Colon (tissue), 2 donors: ENCODE measurements at regions not wholly inside any gene's neighbourhood (a gene's known extent, or its start where the extent isn't known, plus 50 kb on each side); places are given as distances from the start of the nearest gene placed in this dataset.
"Not testable (repeated sequence)": the region's sequence is repeated elsewhere in the genome, so short reads cannot be mapped to it uniquely, and the experiment has no call there.

Source experiments
- FAIRE-seq: peaks from 2 replicates; lab custom pipeline; 2012; peaks lifted over from hg19 to GRCh38; lab: Jason Lieb, UNC
- donor health status: control.
- donor health status: control.

DNA sequence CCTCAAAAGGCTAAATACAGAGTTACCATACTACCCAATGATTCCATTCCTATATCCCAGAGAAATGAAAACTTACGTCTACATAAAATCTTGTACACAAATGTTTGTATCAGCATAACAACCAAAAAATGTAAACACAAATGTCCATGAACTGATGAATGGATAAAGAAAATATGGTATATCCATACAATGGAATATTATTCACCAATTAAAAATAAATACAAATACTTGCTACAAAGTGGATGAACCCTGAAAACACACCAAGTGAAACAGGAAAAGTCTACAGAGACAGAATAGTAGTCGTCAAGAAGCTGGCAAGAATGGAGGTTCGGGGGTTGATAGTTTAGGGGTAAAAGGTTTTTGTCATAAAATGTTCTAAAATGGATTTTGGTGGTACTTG is 54.0 kb upstream of the ANKRD28 start:
- FAIRE-seq, result no peak

DNA sequence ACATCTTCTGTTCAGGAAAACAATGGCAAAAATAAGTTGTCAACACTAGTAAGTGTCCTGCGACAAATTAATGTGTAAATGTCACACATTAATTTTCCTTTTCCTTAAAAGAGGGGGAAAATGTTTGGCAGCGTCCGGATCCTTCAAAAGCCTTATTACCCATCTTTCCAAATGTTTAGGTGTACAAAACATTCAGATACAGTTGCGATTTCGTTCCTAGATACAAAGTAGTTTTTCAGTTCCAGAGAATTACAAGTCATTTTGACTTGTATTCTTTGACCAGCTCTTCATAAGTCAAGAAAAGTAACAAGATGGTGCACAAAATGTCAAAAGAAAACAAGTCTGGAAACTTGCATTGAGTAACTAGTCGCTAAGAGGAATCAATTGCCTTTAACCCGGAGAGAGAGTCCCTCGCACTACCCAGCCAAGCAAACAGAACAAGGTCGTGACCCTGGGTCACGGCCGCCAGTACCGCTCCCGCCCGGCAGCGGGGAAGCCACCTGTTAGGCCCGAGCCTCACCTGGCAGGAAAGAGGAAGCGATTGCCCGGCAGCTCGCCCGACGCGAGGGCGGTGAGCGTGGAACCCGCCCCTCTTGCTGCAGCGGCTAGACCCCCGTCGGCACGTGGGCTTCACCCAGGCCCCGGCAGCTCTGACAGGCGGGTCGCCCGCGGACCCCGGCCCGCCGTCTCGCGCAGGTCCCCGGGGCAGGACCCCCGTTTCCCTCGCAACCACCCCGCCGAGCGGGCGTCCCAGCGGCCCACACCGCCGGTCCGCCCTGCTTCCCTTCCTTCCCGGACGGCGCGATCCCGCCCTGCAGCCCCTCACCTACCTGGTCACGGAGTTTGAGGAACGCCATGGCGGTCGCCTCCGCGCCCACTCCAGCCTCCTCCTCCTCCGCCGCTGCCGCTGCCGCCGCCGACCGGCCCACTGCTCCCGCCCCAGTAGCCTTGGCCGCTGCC is 61.0 kb upstream of the ANKRD28 start:
- FAIRE-seq, result no peak

DNA sequence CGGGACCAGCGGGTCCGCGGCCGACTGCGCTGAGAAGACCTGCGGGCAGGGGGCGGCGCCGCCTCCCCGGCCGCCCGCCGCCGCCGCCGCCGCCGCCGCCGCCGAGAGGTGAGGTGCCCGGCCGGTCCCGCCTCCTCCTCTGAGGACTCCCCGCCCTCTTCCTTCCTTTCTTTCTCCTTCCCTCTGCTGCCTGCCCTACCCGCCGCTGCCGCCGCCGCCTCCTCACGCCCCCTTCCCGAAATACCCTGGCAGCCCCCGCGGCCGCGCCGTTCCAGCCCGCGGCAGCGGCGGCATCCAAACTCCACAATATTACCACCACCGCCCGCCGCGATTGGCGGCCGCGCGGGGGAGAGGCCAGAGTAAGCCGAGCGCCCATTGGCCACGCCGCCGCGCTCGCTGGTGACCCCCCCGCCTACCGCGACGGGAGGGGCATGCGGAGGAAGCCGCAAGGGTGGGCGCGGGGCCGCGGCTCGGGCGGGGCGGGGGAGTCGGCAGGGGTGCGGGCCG is 61.8 kb upstream of the ANKRD28 start:
- no peak for FAIRE-seq

DNA sequence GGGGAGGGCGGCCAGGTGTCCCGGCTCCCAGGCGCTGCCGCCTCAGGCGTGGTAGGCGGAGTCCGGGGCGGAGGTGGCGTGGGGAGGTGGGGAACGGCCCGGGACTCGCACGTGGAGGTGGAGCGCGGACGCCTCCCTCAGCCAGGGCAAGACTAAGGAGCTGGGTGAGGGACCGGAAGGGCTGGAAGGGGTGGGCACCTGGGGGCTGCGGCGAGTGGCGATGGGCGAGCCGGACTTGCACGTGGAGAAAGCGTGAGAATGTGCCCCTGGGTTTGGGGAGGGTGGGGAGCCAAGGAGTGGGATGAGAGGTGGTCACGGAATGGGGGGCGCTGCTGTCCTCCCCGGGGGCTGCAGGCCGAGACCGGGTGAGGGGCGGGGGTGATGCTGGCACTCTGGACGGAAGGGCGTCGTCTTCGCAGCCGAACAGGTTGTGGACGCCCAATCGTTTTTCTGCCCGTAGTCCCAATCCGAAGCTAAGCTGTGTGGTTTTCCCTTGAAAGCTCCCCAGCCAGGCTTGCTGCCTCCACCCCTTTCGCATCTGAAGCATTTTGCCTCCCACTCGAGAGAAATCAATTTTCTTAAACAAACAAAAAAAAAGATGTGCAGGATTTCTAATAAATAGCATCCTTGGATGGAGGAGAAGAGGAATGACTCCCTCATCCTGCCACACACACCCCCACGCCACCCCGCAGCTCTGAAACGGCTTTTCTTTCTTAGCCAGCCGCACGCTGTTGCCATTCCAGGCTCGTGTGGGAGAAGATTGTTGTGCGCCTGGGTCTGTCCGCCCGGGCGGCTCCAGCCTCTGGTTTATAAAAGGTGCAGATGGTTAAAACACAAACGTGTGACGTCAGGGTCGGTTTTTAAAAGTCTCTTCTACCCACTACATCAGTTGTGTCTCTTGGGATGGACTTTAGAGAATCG is 62.5 kb upstream of the ANKRD28 start:
- FAIRE-seq, result no peak

DNA sequence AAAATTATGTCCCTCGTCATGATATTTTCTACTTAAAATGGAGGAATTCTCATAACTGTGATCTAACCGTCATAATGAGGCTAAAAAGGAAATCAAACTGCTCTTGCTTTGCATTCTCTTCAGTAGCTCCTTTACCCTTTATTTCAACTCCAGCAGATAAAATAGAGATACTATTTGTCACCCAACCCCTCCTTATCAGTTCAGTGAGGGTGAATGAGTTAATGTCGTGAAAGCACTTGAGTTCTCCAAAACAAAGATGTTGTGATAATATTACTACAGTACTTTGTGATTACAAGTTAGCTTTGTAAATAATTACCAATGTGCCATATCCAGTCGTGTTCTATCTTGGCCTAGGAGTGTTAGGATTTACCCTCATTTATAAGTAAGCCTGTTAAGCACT is 63.4 kb upstream of the ANKRD28 start:
- no peak for FAIRE-seq

DNA sequence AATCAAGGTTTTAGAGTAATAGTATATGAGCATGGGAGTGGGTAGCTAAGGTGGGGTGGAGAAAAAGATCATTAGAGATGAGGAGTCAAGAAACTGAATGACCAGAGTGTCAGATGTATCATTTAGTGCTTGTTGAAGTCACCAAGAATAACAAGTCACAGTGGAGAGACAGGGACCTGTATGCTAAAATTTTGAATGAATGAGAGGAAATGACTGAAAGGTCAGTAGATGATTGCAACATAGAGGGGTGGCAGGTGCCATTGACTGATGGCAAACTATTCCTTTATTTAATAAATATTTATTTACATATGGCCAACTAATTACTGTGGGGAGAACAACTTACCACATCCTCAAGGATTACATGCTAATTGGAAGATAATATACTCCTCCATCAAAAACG is 75.0 kb upstream of the ANKRD28 start:
- FAIRE-seq, result no peak

DNA sequence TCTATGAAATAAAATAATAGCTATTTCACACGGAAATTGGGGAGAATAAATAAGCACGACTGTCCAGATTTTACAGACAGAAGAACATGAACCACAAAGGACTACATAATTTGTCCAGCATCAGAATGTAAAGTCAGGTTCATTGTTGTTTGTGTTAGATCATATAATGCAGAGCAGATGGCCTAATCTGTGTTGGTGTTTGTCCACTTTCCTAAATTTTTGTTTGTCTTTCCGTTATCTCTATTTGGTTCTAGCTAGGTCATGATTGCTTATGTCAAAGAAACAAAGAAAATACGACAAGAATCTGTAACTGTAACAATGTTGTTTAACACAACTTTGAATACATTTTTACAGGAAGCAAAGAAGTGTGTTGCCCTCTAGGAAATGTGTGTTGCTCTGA is 75.6 kb upstream of the ANKRD28 start:
- no peak for FAIRE-seq

DNA sequence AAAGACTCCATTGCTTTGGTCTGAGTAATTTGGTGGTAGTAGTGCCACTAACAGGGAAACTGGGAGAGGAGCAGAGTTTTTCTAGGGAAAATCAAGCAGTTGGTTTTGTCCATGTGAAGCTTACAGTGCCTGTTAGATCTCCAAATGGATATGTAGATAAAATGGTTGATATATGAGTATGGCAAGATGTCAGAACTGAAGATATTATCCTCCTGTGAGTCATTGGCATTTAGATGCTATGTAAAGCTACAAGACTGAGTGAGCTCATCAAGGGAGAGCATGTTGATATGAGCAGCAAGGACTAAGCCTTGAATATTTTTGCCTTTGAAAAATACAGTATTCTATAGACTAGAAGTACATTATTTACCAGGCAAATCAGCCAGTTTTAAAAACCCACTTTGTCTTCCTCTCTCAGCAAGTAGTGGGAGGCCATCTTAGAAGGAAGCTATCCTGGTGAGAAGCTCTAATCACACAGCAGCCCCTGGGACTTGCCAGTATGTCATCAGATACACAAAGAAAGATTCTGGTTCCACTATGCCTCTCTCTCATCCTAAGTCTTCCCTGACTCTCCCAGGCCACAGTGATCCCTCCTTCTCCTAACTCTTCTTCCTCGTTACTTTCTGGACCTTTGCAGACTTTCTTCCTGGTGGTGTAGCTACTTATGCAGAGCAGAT is 77.4 kb upstream of the ANKRD28 start:
- no peak for FAIRE-seq

DNA sequence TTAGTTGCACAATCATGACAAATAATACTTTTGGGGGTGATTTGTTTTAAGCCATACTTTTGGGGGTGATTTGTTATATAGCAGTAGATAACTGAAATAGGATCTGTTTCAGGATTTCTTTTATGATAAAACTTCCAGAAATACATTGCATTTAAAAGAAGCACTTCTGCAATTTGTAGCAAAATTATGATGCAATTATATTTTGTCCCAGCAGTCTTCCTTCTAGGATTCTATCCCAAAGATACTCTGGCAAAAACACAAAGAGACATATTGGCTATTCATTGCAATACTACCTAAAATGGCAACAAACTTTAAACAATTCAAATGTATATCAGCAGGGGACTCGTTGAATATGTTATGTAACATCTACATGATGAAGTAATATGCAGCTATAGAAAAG is 78.9 kb upstream of the ANKRD28 start:
- no peak for FAIRE-seq

DNA sequence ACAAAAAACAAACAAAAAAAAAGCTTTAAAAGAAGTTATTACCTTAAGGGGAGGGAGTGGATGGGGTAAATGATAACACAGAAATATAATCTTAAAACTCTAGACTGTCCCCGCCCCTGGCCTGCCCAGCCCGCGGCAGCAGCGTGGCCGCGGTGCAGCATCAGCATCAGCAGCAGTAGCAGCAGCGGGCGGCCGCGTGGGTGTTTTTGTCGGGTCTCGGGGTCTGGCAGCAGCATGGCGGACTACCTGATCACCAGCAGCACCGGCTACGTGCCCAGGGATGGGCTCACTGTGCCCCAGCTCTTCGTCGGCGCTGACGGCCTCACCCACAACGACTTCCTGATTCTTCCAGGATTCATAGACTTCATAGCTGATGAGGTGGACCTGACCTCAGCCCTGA is 80.0 kb upstream of the ANKRD28 start:
- no peak for FAIRE-seq

DNA sequence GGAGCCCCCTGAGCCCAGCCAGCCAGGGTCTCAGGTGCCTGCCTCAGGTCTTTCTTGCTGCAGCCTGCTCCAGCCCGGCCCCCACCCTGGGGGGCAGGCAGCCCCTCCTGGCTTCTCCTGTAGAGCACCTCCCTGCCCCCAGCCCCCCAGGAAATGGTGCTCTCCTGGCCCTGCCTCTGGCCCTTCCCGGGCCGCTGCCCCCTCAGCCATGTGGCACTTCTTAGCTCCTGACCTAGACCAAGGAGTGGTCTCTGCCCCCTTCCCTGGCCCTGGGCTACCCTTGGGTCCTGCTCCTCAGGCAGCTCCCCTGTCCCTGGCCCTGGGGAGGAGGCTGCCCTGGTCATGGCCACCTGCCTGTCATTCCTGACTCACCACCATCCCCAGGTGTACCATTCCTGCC is 82.0 kb upstream of the ANKRD28 start:
- not testable (repeated sequence) for FAIRE-seq

DNA sequence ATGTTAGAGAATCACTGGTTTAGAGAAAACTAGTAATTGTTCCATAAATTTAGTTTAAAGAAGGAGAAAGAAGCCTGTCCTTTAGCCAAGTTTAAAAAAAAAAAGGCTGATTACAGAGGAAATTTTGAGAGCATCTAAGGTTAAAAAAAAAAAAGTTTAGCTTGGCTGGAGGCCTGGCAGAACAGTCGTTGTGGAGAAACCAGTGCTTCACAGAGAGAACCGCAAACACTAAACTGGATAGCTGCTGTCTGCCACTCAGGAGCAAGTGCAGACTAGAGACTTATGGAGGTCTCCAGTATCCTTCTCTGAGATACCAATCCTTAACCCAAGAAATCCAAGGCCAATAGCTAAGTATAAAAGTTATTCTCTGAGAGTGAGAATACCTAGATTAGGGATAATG is 84.8 kb upstream of the ANKRD28 start:
- no peak for FAIRE-seq

DNA sequence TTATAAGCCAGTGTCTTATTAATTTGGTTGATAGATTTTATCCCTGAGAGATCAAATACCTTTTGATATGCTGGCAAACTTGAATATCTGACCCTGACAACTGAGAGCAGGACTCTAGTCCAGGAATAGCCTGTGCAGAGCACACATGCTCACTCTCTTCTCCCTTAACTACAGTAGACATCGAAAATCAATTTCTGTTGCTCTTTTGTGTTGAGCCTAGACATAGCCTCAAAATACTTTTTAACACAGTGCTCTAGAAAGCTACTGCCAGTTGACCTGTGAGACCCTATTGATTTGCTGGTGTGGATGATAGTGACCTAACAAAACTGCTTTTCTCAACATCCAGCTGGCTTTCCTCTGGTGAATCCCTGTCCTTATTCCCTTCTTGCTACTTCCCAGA is 86.4 kb upstream of the ANKRD28 start:
- no peak for FAIRE-seq

DNA sequence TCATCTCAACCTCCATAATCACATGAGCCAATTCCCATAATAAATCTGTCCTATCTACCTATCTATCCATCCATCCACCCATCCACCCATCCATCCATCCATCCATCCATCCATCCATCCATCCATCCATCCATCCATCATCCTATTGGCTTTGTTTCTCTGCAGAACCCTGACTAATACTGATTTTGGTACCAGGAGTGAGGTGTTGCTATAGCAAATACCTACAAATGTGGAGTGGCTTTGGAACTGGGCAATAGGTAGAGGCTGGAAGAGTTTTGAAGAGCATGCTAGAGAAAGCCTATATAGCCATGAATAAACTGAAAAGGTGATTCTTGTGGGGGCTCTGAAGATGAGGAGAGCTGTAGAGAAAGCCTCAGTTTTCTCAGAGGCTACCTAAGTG is 88.7 kb upstream of the ANKRD28 start:
- no peak for FAIRE-seq

DNA sequence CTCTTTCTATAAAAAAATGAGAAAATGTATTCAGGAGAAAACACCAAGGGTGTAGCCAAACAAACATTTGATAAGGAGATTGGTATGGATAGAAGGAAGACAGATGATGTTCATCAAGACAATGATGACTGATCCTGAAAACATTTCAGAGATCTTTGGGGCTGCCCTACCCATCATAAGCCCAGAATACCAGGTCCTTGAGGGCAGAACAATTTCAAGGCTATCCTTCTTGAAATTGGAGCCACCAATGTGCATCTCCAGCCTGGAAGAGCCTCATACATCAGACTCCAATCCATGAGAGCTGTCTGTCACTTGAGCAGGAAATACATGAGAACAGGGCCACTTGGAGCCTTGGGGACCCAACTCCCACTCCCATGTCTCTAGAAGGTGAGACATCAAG is 89.5 kb upstream of the ANKRD28 start:
- no peak for FAIRE-seq

DNA sequence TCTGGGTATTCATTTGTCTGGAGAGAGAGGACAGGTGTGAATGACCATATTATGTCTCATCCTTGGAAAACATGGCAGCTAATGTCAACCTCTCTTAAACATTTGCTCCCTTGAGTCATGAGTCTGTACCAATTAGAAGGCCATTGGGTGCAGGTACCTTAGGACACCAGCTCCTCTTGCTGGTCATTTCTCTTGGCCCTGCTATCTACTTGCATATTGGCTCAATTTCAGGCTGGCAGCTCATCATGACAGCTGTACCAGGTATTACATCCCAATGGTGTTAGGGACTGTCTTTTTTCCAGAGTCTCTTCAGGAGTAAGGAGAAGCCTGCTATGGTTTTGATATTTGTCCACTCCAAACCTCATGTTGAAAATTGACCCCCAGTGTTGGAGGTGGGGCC is 92.2 kb upstream of the ANKRD28 start:
- FAIRE-seq, result no peak

DNA sequence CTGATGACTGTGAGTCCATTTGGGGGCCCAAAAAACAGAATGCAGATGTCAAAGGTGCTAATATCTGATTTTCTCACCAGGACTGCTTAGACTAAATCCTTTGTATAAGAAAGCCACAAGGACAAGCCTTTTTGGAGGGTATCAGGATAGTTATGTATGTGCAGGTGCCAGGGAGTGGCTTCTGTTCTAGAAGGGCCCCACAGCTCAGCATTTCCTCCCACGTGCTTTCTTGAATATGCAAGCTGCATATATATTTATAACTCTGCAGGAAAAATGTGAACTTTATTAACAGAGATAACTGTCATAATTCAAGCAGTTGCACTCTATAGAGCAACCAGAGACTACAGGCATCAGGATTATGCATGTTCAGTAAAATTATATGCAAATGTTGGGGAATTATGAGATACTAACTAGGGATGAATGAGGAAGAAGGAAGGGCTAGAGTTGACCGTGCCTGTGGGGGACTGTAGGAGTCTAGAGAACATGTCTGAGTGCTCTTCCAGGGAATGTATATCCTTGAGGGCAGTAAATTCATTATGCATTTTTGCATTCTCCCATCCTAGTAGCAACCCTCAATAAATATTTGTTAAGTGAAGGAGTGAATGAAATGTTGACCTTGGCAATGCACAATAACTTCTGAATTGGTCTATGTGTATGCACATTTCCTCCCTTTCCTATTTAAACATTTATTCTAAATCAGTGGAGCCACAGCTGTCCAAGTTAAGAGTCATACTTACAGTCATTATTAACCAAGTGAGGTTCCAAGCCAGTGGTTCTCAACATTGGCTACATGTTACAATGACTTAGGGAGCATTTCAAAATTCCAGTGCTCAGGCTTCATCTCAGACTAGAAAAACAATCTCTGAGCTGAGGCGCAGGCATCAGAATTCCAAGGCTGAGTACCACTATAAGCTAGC is 94.8 kb upstream of the ANKRD28 start:
- no peak for FAIRE-seq

DNA sequence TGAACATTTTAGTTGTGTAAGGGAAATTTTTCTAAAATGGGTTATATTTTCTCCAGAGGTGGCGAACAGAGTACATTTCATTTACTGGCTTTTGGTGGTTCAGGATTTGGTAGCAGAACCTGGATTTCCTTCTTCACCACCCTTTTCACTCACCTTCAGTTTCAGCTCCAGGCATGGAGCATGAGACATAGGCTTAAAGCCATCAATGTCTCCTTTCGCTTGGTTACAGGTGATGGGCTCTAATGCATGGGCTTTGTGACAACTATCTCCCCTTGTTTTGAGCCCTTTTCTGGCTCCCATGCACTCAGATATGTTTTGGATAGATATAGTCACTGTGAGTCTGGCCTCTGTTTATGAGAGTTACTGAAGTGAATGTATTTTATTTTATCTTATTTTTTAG is 96.6 kb upstream of the ANKRD28 start:
- FAIRE-seq, result no peak

DNA sequence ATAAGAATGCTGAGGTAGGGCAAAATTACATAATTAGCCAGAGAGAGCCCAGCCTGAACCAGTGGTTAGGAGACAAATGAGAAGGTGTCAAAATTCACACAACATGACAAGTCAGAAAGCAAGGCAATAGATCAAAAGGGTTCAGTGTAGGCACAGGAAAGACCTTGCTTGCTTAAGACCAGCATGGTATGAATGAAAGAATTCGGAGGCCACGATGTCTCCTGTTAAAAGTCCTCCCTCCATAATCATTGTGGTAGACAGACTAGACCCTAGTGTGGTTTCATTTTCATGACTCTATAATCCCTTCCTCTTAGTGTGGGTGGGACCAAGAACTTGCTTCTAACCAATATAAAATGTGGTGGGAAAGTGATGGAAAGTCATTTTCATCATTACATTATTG is 98.7 kb upstream of the ANKRD28 start:
- no peak for FAIRE-seq

DNA sequence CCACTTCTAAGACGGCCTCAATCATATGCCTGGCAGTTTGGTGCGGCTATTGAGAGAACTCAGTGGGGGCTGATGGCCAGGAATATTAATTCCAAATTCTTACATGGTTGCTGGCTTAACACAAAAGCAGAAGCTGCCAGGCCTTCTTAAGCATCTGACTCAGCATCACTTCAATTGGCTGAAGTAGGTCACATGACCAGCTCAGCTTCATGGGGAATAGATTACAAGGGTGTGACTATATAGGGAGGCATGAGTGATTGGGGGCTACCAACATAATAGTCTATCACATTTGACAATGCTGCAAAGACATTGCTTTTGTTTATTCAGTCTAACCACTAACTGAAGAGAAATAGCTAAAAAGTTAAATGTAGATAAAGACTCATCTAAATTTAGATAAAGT is 101.6 kb upstream of the ANKRD28 start:
- FAIRE-seq, result no peak

DNA sequence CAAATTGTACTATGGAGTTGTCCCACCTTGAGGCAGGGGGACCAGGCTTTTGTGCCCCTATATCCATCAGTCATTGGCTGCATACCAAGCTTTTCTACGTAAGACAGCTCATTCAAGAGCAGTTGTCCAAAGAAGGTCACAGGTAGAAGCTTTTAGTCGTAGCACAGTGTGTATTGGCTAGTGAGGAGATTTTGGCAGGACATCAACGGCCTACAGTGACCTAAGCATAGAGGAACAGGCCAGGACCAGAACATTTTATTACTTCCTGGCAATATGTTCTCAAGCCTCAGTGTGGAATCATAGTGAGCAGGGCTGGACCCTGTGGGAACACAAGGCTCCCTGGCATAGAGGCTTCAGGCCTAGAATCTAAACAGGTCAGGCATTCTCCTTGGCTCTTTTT is 105.4 kb upstream of the ANKRD28 start:
- no peak for FAIRE-seq
